Fibroblast of mammary gland (primary cell): ENCODE measurements at regions not wholly inside any gene's neighbourhood (a gene's known extent, or its start where the extent isn't known, plus 50 kb on each side); places are given as distances from the start of the nearest gene placed in this dataset.
"Not testable (repeated sequence)": the region's sequence is repeated elsewhere in the genome, so short reads cannot be mapped to it uniquely, and the experiment has no call there.

Experiments
- DNase-seq: peaks from one replicate; pipeline ENCODE4 v3.0.0-alpha.2; 2010; ENCODE audit warnings: low read depth
- H3K4me3 ChIP-seq: 2 replicates; pipeline ENCODE4 v1.5.1; 2011; ENCODE audit warnings: low read depth, mild to moderate bottlenecking, low read length, moderate library complexity; ENCODE audit not compliant: control insufficient read depth
- CTCF ChIP-seq: conservative IDR thresholded peaks from 2 replicates; pipeline ENCODE4 v1.5.1; 2011; ENCODE audit warnings: low read depth, low read length, inconsistent platforms; ENCODE audit not compliant: control insufficient read depth, insufficient read depth

GRCh38 chr12:126967152-126967551, 1299.8 kb upstream of the TMEM132C start:
- DNase-seq, result no peak
- TF ChIP-seq CTCF, result no peak
- H3K4me3 ChIP-seq, result no peak overlapping the region

GRCh38 chr12:126974779-126975178, 1292.2 kb upstream of the TMEM132C start:
- no peak for TF ChIP-seq CTCF
- DNase-seq, result no peak
- no peak overlapping the region for H3K4me3 ChIP-seq

GRCh38 chr12:126976579-126976978, 1290.4 kb upstream of the TMEM132C start:
- DNase-seq, result no peak
- no peak overlapping the region for H3K4me3 ChIP-seq
- TF ChIP-seq CTCF, result no peak

- DNase-seq, H3K4me3 ChIP-seq: not testable (repeated sequence)
These were observed 1287.4 kb upstream of the TMEM132C start for GRCh38 chr12:126979564-126979963.

- no peak for DNase-seq
- TF ChIP-seq CTCF, result no peak
- no peak overlapping the region for H3K4me3 ChIP-seq
These were observed 1284.3 kb upstream of the TMEM132C start for GRCh38 chr12:126982707-126983106.

- DNase-seq, H3K4me3 ChIP-seq: not testable (repeated sequence)
These were observed 1283.2 kb upstream of the TMEM132C start for GRCh38 chr12:126983735-126984134.

- not testable (repeated sequence) for DNase-seq, H3K4me3 ChIP-seq
These were observed 1281.3 kb upstream of the TMEM132C start for GRCh38 chr12:126985663-126986062.

- no peak for TF ChIP-seq CTCF
- DNase-seq, result no peak
These were observed 1277.4 kb upstream of the TMEM132C start for GRCh38 chr12:126989532-126989931.

GRCh38 chr12:126993898-126994297, 1273.1 kb upstream of the TMEM132C start:
- TF ChIP-seq CTCF, result no peak
- no peak overlapping the region for H3K4me3 ChIP-seq
- no peak for DNase-seq

More at GRCh38 chr12:126989532-126989931, 1277.4 kb upstream of the TMEM132C start:
- no peak overlapping the region for H3K4me3 ChIP-seq
